ENCODE measurements at regions not wholly inside any gene's neighbourhood (a gene's known extent, or its start where the extent isn't known, plus 50 kb on each side); places are given as distances from the start of the nearest gene placed in this dataset.

- dilution Hi-C loops (cut with MboI; ENCODE audit: extremely low pct_ligation_motif_present, low sequenced_read_pairs): no loop called here
- H3K4me1 ChIP-seq (ENCODE audit: control insufficient read depth, extremely low read depth, insufficient read depth, low read length): no peaks in the 10 kb centered on the region
- FAIRE-seq: no peak
Observed at GRCh38 chr10:52423369-52423768, 109.3 kb downstream of the DKK1 start.

GRCh38 chr10:52424341-52424740, 110.3 kb downstream of the DKK1 start:
- dilution Hi-C loops (cut with MboI; ENCODE audit: extremely low pct_ligation_motif_present, low sequenced_read_pairs): no loop called here
- no peak overlapping the region for H3K4me3 ChIP-seq (ENCODE audit: control insufficient read depth in 2 of 3, extremely low read depth in 1 of 3, insufficient read depth in 2 of 3, low read depth in 1 of 3, low read length in 3 of 3)
- no peaks in the 10 kb centered on the region for H3K27me3 ChIP-seq (ENCODE audit: control insufficient read depth, extremely low read depth, insufficient read depth, low read length)
- no peak for DNase-seq (ENCODE audit: low read depth, low spot score)
- TF ChIP-seq CTCF (optimal IDR thresholded peaks at IDR 0.05 in 1 of 3, IDR thresholded peaks at IDR 0.05 in 1 of 3, conservative IDR thresholded peaks at IDR 0.05 in 1 of 3; ENCODE audit: extremely low read depth in 1 of 3, insufficient read depth in 2 of 3, low read length in 3 of 3) (no peak), EZH2 (IDR thresholded peaks at IDR 0.05; ENCODE audit: low read length) (no peak)
- H3K27ac ChIP-seq (ENCODE audit: control insufficient read depth, insufficient read depth, low read length): no peak overlapping the region
- no peaks in the 10 kb centered on the region for H3K9me1 ChIP-seq (ENCODE audit: control insufficient read depth, extremely low read depth, insufficient read depth, low read length)
- no peaks in the 10 kb centered on the region for H3K79me2 ChIP-seq (ENCODE audit: control insufficient read depth, insufficient read depth, low read length)
- H2AFZ ChIP-seq (ENCODE audit: control insufficient read depth, low read length): no peak overlapping the region
- H3K9ac ChIP-seq (ENCODE audit: control insufficient read depth, extremely low read depth, insufficient read depth, low read length): no peak overlapping the region
- no peaks in the 10 kb centered on the region for H3K4me1 ChIP-seq (ENCODE audit: control insufficient read depth, extremely low read depth, insufficient read depth, low read length)
- H3K36me3 ChIP-seq (ENCODE audit: control insufficient read depth in 2 of 2, extremely low read depth in 1 of 2, insufficient read depth in 2 of 2, low read length in 2 of 2): no peaks in the 10 kb centered on the region
- no peaks in the 10 kb centered on the region for H4K20me1 ChIP-seq (ENCODE audit: control insufficient read depth, extremely low read depth, insufficient read depth, low read length)
- H3K9me3 ChIP-seq (ENCODE audit: control insufficient read depth, low read depth, low read length): no peaks in the 10 kb centered on the region
- FAIRE-seq: no peak
- no peak overlapping the region for H3K4me2 ChIP-seq (ENCODE audit: control insufficient read depth, extremely low read depth, insufficient read depth, low read depth, low read length)

More at GRCh38 chr10:52423369-52423768, 109.3 kb downstream of the DKK1 start:
- DNase-seq (ENCODE audit: low read depth, low spot score): no peak
- TF ChIP-seq EZH2 (IDR thresholded peaks at IDR 0.05; ENCODE audit: low read length): no peak
- TF ChIP-seq CTCF (optimal IDR thresholded peaks at IDR 0.05 in 1 of 3, IDR thresholded peaks at IDR 0.05 in 1 of 3, conservative IDR thresholded peaks at IDR 0.05 in 1 of 3; ENCODE audit: extremely low read depth in 1 of 3, insufficient read depth in 2 of 3, low read length in 3 of 3): no peak
- Histone ChIP-seq H3K27ac (ENCODE audit: control insufficient read depth, insufficient read depth, low read length) (no peak overlapping the region), H3K4me2 (ENCODE audit: control insufficient read depth, extremely low read depth, insufficient read depth, low read depth, low read length) (no peak overlapping the region), H3K36me3 (ENCODE audit: control insufficient read depth in 2 of 2, extremely low read depth in 1 of 2, insufficient read depth in 2 of 2, low read length in 2 of 2) (no peaks in the 10 kb centered on the region), H3K4me3 (ENCODE audit: control insufficient read depth in 2 of 3, extremely low read depth in 1 of 3, insufficient read depth in 2 of 3, low read depth in 1 of 3, low read length in 3 of 3) (no peak overlapping the region), H3K9me3 (ENCODE audit: control insufficient read depth, low read depth, low read length) (no peaks in the 10 kb centered on the region), H3K9ac (ENCODE audit: control insufficient read depth, extremely low read depth, insufficient read depth, low read length) (no peak overlapping the region), H2AFZ (ENCODE audit: control insufficient read depth, low read length) (no peak overlapping the region), H3K27me3 (ENCODE audit: control insufficient read depth, extremely low read depth, insufficient read depth, low read length) (no peaks in the 10 kb centered on the region), H4K20me1 (ENCODE audit: control insufficient read depth, extremely low read depth, insufficient read depth, low read length) (no peaks in the 10 kb centered on the region), H3K9me1 (ENCODE audit: control insufficient read depth, extremely low read depth, insufficient read depth, low read length) (no peaks in the 10 kb centered on the region), H3K79me2 (ENCODE audit: control insufficient read depth, insufficient read depth, low read length) (no peaks in the 10 kb centered on the region)

Measured in keratinocyte (primary cell).